Neural cell (in vitro differentiated cells): ENCODE measurements at regions not wholly inside any gene's neighbourhood (a gene's known extent, or its start where the extent isn't known, plus 50 kb on each side); places are given as distances from the start of the nearest gene placed in this dataset.

Experiments
- H2AFZ ChIP-seq: fragments of 200-600, 300-800 bp; sonication (generic), shearing (Covaris generic); 2 replicates; pipeline ENCODE4 v1.6.0; 2014; ENCODE audit warnings: low read depth, mild to moderate bottlenecking, antibody characterized with exemption, low read length, moderate library complexity
- H3F3A ChIP-seq: fragments of 200-600 bp; shearing (Covaris generic); 2 replicates; pipeline ENCODE4 v1.6.1; 2016; ENCODE audit warnings: mild to moderate bottlenecking, moderate library complexity, mixed read lengths, antibody characterized with exemption, low read length; ENCODE audit not compliant: insufficient read depth, poor library complexity, severe bottlenecking
- H3K27ac ChIP-seq: fragments of 200-600, 300-800 bp; sonication (generic), shearing (Covaris generic); 2 replicates; pipeline ENCODE4 v1.5.1; 2014; ENCODE audit warnings: mild to moderate bottlenecking, low read length, moderate library complexity
- H3K27me3 ChIP-seq: fragments of 300-800, 200-600 bp; sonication (generic), shearing (Covaris generic); 2 replicates; pipeline ENCODE4 v1.6.0; 2014; ENCODE audit warnings: mild to moderate bottlenecking, low read depth, low read length, moderate library complexity; ENCODE audit not compliant: insufficient read depth
- H3K36me3 ChIP-seq: fragments of 300-800, 200-600 bp; sonication (generic), shearing (Covaris generic); 2 replicates; pipeline ENCODE4 v1.5.1; 2014; ENCODE audit warnings: mild to moderate bottlenecking, antibody characterized with exemption, low read length, moderate library complexity; ENCODE audit not compliant: insufficient read depth
- H3K4me2 ChIP-seq: fragments of 300-800, 200-600 bp; sonication (generic), shearing (Covaris generic); 2 replicates; pipeline ENCODE4 v1.6.0; 2014; ENCODE audit warnings: mild to moderate bottlenecking, low read length
- H3K4me3 ChIP-seq: fragments of 300-800, 200-600 bp; sonication (generic), shearing (Covaris generic); 2 replicates; pipeline ENCODE4 v1.5.1; 2014; ENCODE audit warnings: mild to moderate bottlenecking, low read length, moderate library complexity
- H3K79me2 ChIP-seq: fragments of 200-600 bp; shearing (Covaris generic); replicated peaks from 2 replicates; pipeline ENCODE4 v1.6.0; 2014; ENCODE audit warnings: mild to moderate bottlenecking, low read length, moderate library complexity; ENCODE audit not compliant: insufficient read depth
- H3K9ac ChIP-seq: fragments of 300-800, 200-600 bp; sonication (generic), shearing (Covaris generic); 2 replicates; pipeline ENCODE4 v1.6.1; 2016; ENCODE audit warnings: mild to moderate bottlenecking, low read length, mixed read lengths
- H3K9me2 ChIP-seq: fragments of 200-600 bp; shearing (Covaris generic); 2 replicates; pipeline ENCODE4 v1.6.1; 2016; ENCODE audit warnings: mild to moderate bottlenecking, low read length, mixed read lengths; ENCODE audit not compliant: insufficient read depth
- H3K9me3 ChIP-seq: fragments of 200-600, 300-800 bp; sonication (generic), shearing (Covaris generic); 2 replicates; pipeline ENCODE4 v1.6.1; 2016; ENCODE audit warnings: mild to moderate bottlenecking, mixed run types, low read length, moderate library complexity, mixed read lengths
- H4K20me1 ChIP-seq: fragments of 200-600 bp; shearing (Covaris generic); 2 replicates; pipeline ENCODE4 v1.6.1; 2016; ENCODE audit warnings: mild to moderate bottlenecking, mixed run types; ENCODE audit not compliant: insufficient read depth
- CTCF ChIP-seq: fragments of 450-650 bp; IDR thresholded peaks from 2 replicates; pipeline ENCODE4 v1.5.1; 2014; ENCODE audit warnings: antibody characterized with exemption, mild to moderate bottlenecking, moderate library complexity; ENCODE audit not compliant: poor library complexity, severe bottlenecking
- EP300 ChIP-seq: fragments of 450-650 bp; conservative IDR thresholded peaks from 2 replicates; pipeline ENCODE4 v1.6.1; 2014; ENCODE audit warnings: antibody characterized with exemption, mild to moderate bottlenecking, moderate library complexity; ENCODE audit not compliant: poor library complexity, severe bottlenecking
- EZH2 ChIP-seq: fragments of 200-600, 300-800 bp; shearing (Covaris generic), sonication (generic); IDR thresholded peaks from 2 replicates; pipeline ENCODE4 v1.6.1; 2014; ENCODE audit warnings: antibody characterized with exemption, low read length, borderline replicate concordance, mild to moderate bottlenecking; ENCODE audit not compliant: insufficient read depth, poor library complexity, severe bottlenecking
- MXI1 ChIP-seq: fragments of 450-650 bp; conservative IDR thresholded peaks from 2 replicates; pipeline ENCODE4 v1.6.1; 2014; ENCODE audit warnings: antibody characterized with exemption, mild to moderate bottlenecking; ENCODE audit not compliant: poor library complexity, severe bottlenecking
- POLR2AphosphoS5 ChIP-seq: IDR thresholded peaks from 2 replicates; pipeline ENCODE4 v1.6.1; 2012
- RAD21 ChIP-seq: fragments of 450-650 bp; conservative IDR thresholded peaks from 2 replicates; pipeline ENCODE4 v1.6.1; 2014; ENCODE audit warnings: antibody characterized with exemption, mild to moderate bottlenecking, moderate library complexity
- SMC3 ChIP-seq: fragments of 450-650 bp; conservative IDR thresholded peaks from 2 replicates; pipeline ENCODE4 v1.6.1; 2014; ENCODE audit warnings: antibody characterized with exemption, mild to moderate bottlenecking, moderate library complexity; ENCODE audit not compliant: poor library complexity
- TAF1 ChIP-seq: IDR thresholded peaks from 2 replicates; pipeline ENCODE4 v1.6.1; 2012; ENCODE audit warnings: low read depth
- TF ChIP-seq, protein P1 (sequence below): IDR thresholded peaks from 2 replicates; pipeline ENCODE4 v1.6.1; 2012; ENCODE audit warnings: borderline replicate concordance

DNA sequence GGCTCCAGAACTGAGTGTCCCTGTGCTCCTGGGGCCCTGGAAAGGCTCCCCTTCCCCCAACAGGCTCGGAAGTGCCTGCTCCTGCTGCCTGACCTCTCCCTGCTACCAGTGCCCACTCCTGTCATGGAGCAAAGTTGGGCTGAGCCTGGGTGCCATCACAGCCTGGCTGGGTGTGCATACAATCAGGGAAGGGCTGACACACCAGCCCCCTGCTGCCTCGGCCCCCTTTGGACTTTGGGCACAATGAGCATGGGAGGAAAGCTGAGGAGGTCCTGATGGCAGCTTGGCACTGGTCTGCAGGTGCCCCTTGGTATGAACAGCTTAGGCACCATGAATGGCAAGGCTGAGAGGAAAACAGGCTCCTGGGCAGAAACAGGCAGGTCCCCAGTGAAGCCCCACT, 405.0 kb downstream of the PID1 start:
- H3K79me2 ChIP-seq: no peaks in the 10 kb centered on the region
- no peak overlapping the region for H2AFZ ChIP-seq
- TF ChIP-seq, protein P1, sequence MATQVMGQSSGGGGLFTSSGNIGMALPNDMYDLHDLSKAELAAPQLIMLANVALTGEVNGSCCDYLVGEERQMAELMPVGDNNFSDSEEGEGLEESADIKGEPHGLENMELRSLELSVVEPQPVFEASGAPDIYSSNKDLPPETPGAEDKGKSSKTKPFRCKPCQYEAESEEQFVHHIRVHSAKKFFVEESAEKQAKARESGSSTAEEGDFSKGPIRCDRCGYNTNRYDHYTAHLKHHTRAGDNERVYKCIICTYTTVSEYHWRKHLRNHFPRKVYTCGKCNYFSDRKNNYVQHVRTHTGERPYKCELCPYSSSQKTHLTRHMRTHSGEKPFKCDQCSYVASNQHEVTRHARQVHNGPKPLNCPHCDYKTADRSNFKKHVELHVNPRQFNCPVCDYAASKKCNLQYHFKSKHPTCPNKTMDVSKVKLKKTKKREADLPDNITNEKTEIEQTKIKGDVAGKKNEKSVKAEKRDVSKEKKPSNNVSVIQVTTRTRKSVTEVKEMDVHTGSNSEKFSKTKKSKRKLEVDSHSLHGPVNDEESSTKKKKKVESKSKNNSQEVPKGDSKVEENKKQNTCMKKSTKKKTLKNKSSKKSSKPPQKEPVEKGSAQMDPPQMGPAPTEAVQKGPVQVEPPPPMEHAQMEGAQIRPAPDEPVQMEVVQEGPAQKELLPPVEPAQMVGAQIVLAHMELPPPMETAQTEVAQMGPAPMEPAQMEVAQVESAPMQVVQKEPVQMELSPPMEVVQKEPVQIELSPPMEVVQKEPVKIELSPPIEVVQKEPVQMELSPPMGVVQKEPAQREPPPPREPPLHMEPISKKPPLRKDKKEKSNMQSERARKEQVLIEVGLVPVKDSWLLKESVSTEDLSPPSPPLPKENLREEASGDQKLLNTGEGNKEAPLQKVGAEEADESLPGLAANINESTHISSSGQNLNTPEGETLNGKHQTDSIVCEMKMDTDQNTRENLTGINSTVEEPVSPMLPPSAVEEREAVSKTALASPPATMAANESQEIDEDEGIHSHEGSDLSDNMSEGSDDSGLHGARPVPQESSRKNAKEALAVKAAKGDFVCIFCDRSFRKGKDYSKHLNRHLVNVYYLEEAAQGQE: no peak
- TF ChIP-seq EZH2 (no peak), TAF1 (no peak), MXI1 (no peak), EP300 (no peak), POLR2AphosphoS5 (no peak), SMC3 (no peak), RAD21 (no peak), CTCF (no peak)

DNA sequence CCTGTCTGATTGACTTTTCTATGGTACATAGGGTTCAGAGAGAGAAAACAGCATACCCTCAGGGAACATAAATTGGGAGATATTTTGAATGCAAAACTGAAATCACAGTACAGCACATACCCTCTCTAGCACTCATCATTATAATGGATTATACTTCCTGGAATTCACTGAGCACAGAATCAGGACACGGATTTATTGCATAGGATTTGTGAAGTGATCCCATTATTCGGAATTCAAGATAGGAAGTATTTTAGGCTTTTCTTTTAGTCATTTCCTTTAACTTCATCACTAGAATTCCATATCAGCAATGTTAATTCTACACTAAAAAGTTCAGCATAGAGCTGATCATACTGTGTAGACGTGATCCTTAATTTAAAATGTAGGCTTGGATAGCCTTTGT, 407.0 kb downstream of the PID1 start:
- H3K36me3 ChIP-seq: no peaks in the 10 kb centered on the region
- H3K9me3 ChIP-seq: no peaks in the 10 kb centered on the region
- H4K20me1 ChIP-seq: no peaks in the 10 kb centered on the region
- no peak overlapping the region for H3K27ac ChIP-seq
- no peak overlapping the region for H3K4me3 ChIP-seq
- H3K9ac ChIP-seq: no peak overlapping the region
- H3K79me2 ChIP-seq: no peaks in the 10 kb centered on the region
- TF ChIP-seq CTCF: no peak
- no peak for TF ChIP-seq MXI1
- TF ChIP-seq TAF1: no peak
- no peak for TF ChIP-seq SMC3
- TF ChIP-seq, protein P1: no peak
- no peaks in the 10 kb centered on the region for H3K9me2 ChIP-seq
- H3K4me2 ChIP-seq: no peak overlapping the region
- no peaks in the 10 kb centered on the region for H3F3A ChIP-seq
- no peaks in the 10 kb centered on the region for H3K27me3 ChIP-seq
- no peak overlapping the region for H2AFZ ChIP-seq

More for the DNA sequence above, 405.0 kb downstream of the PID1 start:
- Histone ChIP-seq H3K4me2 (no peak overlapping the region), H3K4me3 (no peak overlapping the region), H3K27me3 (no peaks in the 10 kb centered on the region), H3K9me3 (no peaks in the 10 kb centered on the region), H4K20me1 (no peaks in the 10 kb centered on the region), H3K36me3 (no peaks in the 10 kb centered on the region), H3K27ac (no peak overlapping the region), H3F3A (no peaks in the 10 kb centered on the region), H3K9me2 (no peaks in the 10 kb centered on the region), H3K9ac (no peak overlapping the region)
